Endothelial cell of umbilical vein (primary cell): ENCODE measurements at regions not wholly inside any gene's neighbourhood (a gene's known extent, or its start where the extent isn't known, plus 50 kb on each side); places are given as distances from the start of the nearest gene placed in this dataset.

Experiments
- EZH2 ChIP-seq: IDR thresholded peaks from 2 replicates; pipeline ENCODE4 v1.6.1; 2012; ENCODE audit warnings: borderline replicate concordance, low read depth, mild to moderate bottlenecking, moderate library complexity, low read length, inconsistent platforms; ENCODE audit not compliant: severe bottlenecking
- GATA2 ChIP-seq: IDR thresholded peaks from 2 replicates; pipeline ENCODE4 v1.7.0; 2011; ENCODE audit warnings: low read depth, mild to moderate bottlenecking, moderate library complexity, mixed read lengths, low read length; ENCODE audit not compliant: insufficient read length, insufficient read depth
- JUN ChIP-seq: IDR thresholded peaks from 2 replicates; pipeline ENCODE4 v1.6.1; 2011; ENCODE audit warnings: borderline replicate concordance, low read depth; ENCODE audit not compliant: insufficient read length, insufficient read depth
- MYC ChIP-seq: IDR thresholded peaks from one replicate; pipeline ENCODE4 v1.6.1; 2011; ENCODE audit warnings: mild to moderate bottlenecking, low read depth, low read length
- POLR2A ChIP-seq: IDR thresholded peaks from 2 replicates; pipeline ENCODE4 v1.6.1; 2012; ENCODE audit warnings: low read depth, mild to moderate bottlenecking, control low read depth, low read length
- POLR2AphosphoS5 ChIP-seq: IDR thresholded peaks from 2 replicates; pipeline ENCODE4 v1.6.1; 2012; ENCODE audit warnings: low read depth, mild to moderate bottlenecking, control low read depth, low read length, moderate library complexity; ENCODE audit not compliant: insufficient read depth
- TF ChIP-seq, protein P1 (sequence below), 2 donors: IDR thresholded peaks; 1 replicate in 1 of 2; 2 replicates in 1 of 2; pipeline ENCODE4 v1.5.1; 2011; ENCODE audit warnings: low read length in 2 of 2, mild to moderate bottlenecking in 2 of 2, moderate library complexity in 2 of 2, control low read depth in 1 of 2, inconsistent platforms in 1 of 2, low read depth in 1 of 2; ENCODE audit not compliant: insufficient read depth in 1 of 2; ENCODE audit errors: extremely low read depth in 1 of 2

DNA sequence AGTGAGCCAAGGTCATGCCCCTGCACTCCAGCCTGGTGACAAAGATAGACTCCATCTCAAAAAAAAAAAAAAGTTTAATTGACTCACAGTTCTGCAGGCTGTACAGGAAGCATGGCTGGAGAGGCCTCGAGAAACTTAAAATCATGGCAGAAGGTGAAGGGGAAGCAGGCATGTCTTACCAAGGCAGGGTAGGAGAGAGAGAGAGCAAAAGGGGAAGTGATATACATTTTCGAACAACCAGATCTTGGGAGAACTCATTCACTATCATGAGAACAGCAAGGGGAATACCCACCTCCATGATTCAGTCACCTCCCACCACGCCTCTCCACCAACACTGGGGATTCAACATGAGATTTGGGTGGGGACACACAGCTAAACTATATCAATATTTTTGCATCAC, 315.2 kb upstream of the HTR2C start:
- TF ChIP-seq, protein P1, sequence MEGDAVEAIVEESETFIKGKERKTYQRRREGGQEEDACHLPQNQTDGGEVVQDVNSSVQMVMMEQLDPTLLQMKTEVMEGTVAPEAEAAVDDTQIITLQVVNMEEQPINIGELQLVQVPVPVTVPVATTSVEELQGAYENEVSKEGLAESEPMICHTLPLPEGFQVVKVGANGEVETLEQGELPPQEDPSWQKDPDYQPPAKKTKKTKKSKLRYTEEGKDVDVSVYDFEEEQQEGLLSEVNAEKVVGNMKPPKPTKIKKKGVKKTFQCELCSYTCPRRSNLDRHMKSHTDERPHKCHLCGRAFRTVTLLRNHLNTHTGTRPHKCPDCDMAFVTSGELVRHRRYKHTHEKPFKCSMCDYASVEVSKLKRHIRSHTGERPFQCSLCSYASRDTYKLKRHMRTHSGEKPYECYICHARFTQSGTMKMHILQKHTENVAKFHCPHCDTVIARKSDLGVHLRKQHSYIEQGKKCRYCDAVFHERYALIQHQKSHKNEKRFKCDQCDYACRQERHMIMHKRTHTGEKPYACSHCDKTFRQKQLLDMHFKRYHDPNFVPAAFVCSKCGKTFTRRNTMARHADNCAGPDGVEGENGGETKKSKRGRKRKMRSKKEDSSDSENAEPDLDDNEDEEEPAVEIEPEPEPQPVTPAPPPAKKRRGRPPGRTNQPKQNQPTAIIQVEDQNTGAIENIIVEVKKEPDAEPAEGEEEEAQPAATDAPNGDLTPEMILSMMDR (IDR thresholded peaks at IDR 0.05; ENCODE audit: extremely low read depth in 1 of 2, insufficient read depth in 1 of 2, low read depth in 1 of 2, low read length in 2 of 2): no peak
- TF ChIP-seq EZH2 (no peak), POLR2A (no peak), JUN (no peak), POLR2AphosphoS5 (no peak), GATA2 (no peak), MYC (no peak)
